Effector CD8-positive, alpha-beta T cell (primary cell): ENCODE measurements at regions not wholly inside any gene's neighbourhood (a gene's known extent, or its start where the extent isn't known, plus 50 kb on each side); places are given as distances from the start of the nearest gene placed in this dataset.
"Not testable (repeated sequence)": the region's sequence is repeated elsewhere in the genome, so short reads cannot be mapped to it uniquely, and the experiment has no call there.

Experiments
- DNase-seq: peaks from one replicate; lab custom pipeline; 2025; lab: John Stamatoyannopoulos, UW

GRCh38 chr13:99777873-99778272 is 193.7 kb downstream of the ZIC5 start:
- no peak for DNase-seq

DNA sequence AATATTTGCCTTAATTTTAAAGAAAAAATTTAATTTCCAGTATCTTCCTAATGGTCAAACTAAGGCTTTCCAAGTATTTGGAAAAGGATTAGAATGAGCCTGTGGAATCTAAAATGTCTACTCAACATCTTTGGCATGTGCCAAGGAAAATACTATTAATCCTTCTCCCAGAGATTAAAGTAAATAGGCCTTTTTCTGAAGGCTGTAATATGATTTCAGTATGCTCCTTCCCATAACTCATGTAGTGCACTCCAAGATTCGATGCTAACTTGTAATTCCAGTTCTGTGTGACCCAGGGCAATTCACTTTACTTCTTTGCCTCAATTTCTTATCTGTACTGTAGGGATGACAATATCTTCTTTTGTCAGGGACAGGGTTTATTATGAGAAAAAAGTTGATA is 196.9 kb downstream of the ZIC5 start:
- DNase-seq, result no peak

- no peak for DNase-seq
Measured at GRCh38 chr13:99768986-99769385, 202.6 kb downstream of the ZIC5 start.

DNA sequence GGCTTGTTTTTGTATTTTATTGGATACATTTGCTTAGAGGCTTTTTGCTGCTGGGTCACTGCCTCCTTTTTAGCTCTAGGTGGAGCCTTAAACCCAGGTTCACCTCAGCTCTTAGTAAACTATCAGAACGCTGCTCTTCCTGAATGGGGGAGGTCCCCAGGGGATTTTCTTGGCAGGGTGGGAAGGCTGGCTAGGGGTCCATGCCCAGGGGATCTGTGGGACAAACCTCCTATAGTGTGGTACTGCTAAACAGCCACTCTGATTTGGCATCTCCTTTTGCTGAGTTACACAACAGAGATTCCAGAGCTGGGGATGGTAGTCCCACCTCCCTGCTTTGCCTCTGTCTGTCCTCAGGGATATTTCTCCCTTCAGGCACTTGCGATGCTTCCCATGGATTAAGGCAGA is 204.9 kb downstream of the ZIC5 start:
- no peak for DNase-seq

GRCh38 chr13:99765869-99766268 is 205.7 kb downstream of the ZIC5 start:
- no peak for DNase-seq

DNA sequence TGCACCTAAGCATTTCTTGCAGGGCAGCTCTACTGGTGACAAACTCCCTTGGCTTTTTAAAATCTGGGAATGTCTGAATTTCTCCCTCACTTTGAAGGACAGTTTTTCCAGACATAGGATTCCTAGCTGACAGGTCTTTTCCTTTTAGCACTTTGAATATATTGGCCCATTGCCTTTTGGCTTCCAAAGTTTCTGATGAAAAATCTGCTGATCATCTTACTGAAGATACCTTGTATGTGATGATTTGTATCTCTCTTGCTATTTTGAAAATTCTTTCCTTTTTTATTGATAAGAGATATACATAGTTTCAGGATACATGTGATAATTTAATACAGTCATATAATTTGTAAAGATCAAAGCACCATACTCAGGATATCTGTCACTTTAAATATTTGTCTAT is 211.1 kb downstream of the ZIC5 start:
- DNase-seq, result no peak

DNA sequence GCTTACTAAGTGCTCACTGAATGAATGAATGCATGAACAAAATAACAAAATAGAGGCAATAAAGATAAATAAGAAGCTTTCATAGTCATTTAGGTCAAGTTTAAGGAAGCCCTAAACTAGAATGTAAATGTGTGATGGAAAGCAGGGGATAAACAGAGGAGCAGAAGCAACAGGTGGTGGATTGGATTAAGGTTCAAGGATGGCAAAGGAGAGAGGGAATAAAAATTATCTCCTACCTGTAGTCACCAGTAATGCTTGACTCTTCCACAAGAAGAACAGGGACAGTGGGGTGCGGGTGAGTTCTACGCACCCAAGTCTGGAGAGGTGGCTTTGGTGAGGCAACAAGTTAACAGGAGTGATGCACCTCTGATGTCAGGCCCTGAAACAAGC is 212.4 kb downstream of the ZIC5 start:
- DNase-seq, result no peak

- DNase-seq, result no peak
Measured at GRCh38 chr13:99758460-99759162, 213.0 kb downstream of the ZIC5 start.

- DNase-seq, result no peak
Measured at GRCh38 chr13:99757756-99758459, 213.7 kb downstream of the ZIC5 start.

DNA sequence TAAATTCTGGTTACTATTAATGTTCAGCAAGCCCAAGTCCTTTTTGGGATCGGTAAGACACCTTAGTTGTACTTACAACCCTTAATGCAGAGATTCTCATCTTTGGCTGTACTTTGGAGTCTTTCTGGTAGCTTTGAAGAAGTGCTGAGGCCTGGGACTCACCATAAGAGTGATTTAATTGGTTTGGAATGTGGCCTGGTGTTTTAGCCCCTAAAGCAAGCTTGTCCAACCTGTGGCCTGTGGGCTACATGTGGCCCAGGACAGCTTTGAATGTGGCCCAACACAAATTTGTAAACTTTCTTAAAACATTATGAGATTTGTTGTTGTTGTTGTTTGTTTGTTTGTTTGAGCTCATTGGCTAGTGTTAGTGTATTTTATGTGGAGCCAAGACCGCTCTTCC is 215.3 kb downstream of the ZIC5 start:
- no peak for DNase-seq

GRCh38 chr13:99754750-99755149 is 216.8 kb downstream of the ZIC5 start:
- DNase-seq, result not testable (repeated sequence)

DNA sequence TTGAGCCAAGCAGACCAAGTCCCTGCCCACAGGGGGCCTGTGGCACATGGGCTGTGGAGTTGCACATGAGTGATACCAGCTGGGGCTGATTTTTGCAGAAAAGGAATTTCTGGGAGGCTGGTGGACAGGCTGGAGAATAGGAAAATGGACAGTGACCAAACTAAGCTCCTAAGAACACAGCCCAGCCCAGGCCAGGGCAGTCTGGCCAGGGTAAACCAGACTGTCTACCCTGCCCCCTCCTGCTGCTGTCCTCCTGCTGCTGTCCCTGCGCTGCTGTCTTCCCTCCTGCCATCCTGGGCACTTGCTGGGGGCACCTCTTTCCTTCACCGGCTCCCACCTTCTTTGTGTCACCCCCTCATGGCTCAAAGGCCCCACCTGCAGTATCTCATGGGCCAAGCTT is 219.2 kb downstream of the ZIC5 start:
- DNase-seq, result no peak

DNA sequence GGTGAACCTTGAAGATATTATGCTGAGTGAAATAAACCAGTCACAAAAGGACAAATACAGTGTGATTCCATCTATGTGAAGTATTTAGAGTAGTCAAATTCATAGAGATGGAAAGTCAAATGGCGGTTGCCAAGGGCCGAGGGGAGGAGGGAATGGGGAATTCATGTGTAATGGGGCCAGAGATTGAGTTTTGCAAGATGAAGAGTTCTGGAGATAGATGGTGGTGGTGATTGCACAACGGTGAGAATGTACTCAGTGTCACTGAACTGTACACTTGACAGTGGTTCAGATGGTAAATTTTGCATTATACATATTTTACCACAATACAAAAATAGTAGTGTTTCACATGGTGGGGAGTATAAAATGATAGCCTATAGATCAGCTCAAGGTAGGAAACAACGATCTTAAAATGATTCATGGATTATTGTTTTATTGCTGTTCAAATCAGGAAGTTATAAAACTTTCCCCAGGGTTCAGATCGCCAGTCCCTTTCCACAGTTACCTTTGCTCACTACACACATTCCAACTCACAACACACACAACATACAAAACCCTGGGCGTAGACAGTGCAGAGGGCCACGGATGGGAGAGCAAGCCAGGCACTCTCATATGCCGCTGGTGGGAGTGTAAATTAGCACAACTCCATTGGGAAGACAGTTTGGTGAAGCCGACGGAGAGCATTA is 219.9 kb downstream of the ZIC5 start:
- DNase-seq, result no peak

GRCh38 chr13:99750951-99751350 is 220.6 kb downstream of the ZIC5 start:
- DNase-seq, result no peak

- no peak for DNase-seq
Measured at GRCh38 chr13:99749271-99750019, 222.1 kb downstream of the ZIC5 start.

DNA sequence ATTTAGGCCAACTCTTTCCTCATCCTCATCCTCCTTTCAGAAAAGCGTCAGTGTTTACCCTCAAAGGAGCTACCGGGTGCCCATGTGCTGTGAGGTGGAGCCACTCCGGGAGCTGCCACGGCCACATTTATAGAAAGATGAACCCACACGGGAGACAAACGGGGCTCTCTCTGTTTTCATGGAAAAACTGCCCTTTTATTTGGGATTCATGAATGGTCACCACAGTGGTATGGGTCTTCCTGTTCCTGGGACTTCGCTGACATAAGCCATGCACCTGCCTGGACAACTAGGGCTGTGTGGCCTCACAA is 224.2 kb downstream of the ZIC5 start:
- no peak for DNase-seq

DNA sequence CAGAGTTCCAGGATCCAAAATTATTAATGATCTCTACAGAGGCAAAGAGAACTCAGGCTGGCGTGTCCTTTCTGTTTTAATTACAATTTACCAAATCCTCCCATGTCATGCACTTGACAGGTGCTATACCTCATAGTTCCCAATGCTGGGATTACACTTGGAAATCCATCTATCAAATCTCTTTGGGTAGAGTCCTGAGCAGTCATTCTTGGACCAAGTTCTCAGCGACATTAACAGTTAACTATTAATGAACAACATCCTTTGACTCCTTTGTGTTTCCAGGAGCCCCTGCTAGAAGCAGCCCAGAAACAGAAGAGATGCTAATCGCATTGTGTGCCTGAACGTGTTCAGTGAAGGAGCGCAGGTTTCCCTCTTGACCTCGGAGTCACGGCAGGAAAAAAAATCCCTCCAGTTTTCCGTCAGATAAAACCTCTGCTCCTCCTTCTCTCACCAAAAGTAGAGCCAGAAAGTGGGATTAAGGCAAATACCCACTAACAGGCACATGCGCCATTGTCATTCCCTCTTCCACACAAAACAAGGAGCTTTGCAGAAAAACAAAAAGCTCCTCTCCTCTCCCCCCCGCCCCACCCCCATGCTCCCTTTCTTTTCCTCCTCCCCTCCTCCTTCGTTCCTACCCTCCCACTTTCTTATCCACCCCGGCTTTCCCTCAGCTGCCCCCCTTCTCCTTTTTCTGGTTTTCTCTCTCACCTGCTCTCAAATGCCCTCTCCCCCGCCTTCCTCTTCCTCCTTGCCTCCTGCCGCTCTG is 224.7 kb downstream of the ZIC5 start:
- DNase-seq, result no peak

- no peak for DNase-seq
Measured at GRCh38 chr13:99743094-99743493, 228.5 kb downstream of the ZIC5 start.

- DNase-seq, result no peak
Measured at GRCh38 chr13:99741960-99742359, 229.6 kb downstream of the ZIC5 start.

- DNase-seq, result no peak
Measured at GRCh38 chr13:99740251-99740979, 231.2 kb downstream of the ZIC5 start.

- no peak for DNase-seq
Measured at GRCh38 chr13:99738626-99739025, 232.9 kb downstream of the ZIC5 start.
